Stimulated activated CD8-positive, alpha-beta memory T cell treated with anti-CD3 and anti-CD28 coated beads, Interleukin-7, amount 100 ng/mL, for 48 hours (primary cell): ENCODE measurements at regions not wholly inside any gene's neighbourhood (a gene's known extent, or its start where the extent isn't known, plus 50 kb on each side); places are given as distances from the start of the nearest gene placed in this dataset.
A peak's percentile ranks its signal among the peaks of the same experiment; 100 is the strongest.

Source experiments
- DNase-seq, 2 donors: peaks; one replicate each; pipeline ENCODE4 v3.0.0-alpha.2; 2020; ENCODE audit warnings: low read depth in 1 of 2; ENCODE audit errors: extremely low read depth in 1 of 2

GRCh38 chr19:5392486-5392885 is 51.9 kb upstream of the PTPRS start:
- DNase-seq, result no peak

DNA sequence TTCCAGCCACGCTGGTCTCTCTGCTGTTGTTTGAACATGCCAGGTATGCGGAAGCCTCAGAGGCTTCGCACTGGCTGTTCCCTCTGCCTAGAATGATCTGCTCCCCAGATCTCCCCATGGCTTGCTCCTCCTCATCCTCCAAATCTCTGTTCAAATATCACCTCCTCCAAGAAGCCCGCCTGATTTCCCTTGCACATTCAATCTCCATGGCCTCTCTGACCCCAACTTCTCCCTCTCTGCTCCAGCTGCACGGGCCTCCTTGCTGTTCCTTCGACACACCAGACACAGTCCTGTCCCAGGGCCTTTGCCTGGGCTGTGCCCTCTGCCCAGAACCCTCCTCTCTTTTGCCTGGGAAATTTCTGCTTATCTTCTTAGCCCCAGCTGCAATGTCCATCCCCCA is 52.5 kb upstream of the PTPRS start:
- DNase-seq, result no peak

DNA sequence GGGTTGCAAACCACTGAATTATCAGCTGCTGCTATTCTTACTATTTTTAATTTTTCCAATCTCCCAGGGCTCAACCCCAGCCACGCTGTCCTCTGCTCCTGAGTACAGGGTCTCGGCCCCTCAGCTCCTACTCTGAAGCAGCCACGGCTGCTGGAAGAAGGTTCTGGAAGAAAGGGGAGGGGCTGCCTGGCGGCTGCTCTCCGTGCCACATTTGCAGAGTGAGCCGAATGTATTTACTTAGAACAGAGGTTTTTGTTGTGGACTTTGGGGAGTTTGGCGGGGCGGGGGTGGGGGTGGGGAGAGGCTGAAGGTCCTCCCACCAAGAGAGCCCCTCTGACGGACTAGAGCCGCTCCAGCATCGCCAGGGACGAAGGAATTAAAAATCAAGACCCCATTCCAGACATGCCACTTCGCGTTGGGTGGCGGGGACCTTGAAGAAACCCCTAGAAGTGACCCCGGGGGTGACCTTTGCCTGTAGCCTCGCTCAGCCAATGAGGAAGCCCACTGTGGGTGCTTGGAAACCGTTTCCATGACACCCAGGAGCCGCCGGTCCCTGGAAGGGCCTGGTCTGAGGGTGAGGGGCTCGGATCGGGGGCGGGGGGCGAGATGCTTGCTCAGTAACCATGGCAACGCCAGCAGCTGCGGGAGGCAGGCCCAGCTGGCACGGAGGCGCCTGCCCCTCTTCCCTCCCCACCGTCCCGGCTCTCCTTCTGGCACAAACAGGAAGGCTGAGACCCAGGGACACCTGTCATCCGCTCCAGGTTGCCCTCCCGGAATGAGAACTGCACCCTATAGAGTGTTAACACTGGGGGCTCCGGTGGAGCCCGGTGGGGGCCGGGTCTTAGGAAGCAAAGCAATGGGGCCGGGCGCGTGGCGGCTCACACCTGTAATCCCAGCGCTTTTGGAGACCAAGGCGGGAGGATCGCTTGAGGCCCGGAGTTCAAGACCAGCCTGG is 54.2 kb upstream of the PTPRS start:
- no peak for DNase-seq

GRCh38 chr19:5395556-5395955 is 54.9 kb upstream of the PTPRS start:
- DNase-seq, result no peak

GRCh38 chr19:5396096-5396939 is 55.7 kb upstream of the PTPRS start:
- DNase-seq, result no peak

DNA sequence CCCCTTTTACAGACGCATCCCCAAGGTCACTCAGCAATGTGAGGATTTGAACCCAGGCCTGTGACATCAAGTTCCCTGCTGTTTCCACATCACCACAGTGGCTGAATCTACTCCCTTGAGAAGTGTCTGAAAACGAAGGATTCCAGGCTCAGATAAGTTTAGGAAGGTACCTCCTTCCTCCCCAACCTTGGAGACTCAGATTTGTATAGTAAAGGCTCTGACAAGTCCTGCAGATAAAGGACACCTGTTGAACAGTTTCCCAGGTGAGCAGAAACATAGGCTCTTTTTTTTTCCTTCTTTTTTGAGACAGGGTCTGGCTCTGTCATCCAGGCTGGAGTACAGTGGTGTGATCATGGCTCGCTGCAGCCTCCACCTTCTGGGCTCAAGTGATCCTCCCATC is 56.4 kb upstream of the PTPRS start:
- DNase-seq, result no peak

- DNase-seq, result no peak
These were observed 57.2 kb upstream of the ZNRF4 start for GRCh38 chr19:5397804-5398692.

DNA sequence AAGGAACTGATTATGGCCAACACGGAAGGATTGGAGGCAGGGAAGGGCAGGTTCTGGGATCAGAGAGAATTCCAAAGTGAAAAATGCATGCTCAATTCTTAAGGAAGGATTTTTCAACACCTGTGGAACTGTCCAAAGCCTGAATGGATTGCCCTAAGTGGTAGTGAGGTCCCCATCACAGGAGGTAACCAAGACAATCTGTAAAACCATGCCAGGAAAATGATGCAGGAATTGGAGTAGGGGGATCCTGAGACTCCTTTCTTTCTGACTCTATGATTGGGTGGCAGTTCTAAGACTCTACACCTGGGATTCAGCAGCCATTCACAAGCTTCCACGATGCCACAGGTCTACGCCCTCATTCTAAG is 56.5 kb upstream of the ZNRF4 start:
- DNase-seq, result no peak

GRCh38 chr19:5403968-5404640 is 51.1 kb upstream of the ZNRF4 start:
- peak; percentile 4 to 24 for DNase-seq
